ENCODE measurements at regions not wholly inside any gene's neighbourhood (a gene's known extent, or its start where the extent isn't known, plus 50 kb on each side); places are given as distances from the start of the nearest gene placed in this dataset.

- TF ChIP-seq CTCF (IDR thresholded peaks at IDR 0.05) (no peak), POLR2A (IDR thresholded peaks at IDR 0.05) (no peak)
Observed at GRCh38 chr3:3729261-3729660, 70.0 kb upstream of the LRRN1 start.
